Breast epithelium (tissue), 4 donors: ENCODE measurements at regions not wholly inside any gene's neighbourhood (a gene's known extent, or its start where the extent isn't known, plus 50 kb on each side); places are given as distances from the start of the nearest gene placed in this dataset.

Source experiments
- DNase-seq, 2 donors: peaks; one replicate each; pipeline ENCODE4 v3.0.0-alpha.2; 2019; ENCODE audit warnings: low spot score in 2 of 2
- H3K27ac ChIP-seq, 2 donors: fragments of 200-600 bp; sonication (generic) in 1 of 2; one replicate each; pipeline ENCODE4 v1.5.1; 2016 to 2019; ENCODE audit warnings: mild to moderate bottlenecking in 1 of 2
- H3K27me3 ChIP-seq, 2 donors: fragments of 200-600 bp; sonication (generic) in 1 of 2; one replicate each; pipeline versions ENCODE4 v1.5.1 to v1.6.0; 2017 to 2019; ENCODE audit warnings: control low read depth in 1 of 2, mild to moderate bottlenecking in 1 of 2
- H3K36me3 ChIP-seq: fragments of 200-600 bp; one replicate; pipeline ENCODE4 v1.5.1; 2019
- H3K4me1 ChIP-seq, 2 donors: fragments of 200-600 bp; sonication (generic); one replicate each; pipeline ENCODE4 v1.5.1; 2016 to 2019; ENCODE audit warnings: control low read depth in 1 of 2
- H3K4me3 ChIP-seq, 3 donors: fragments of 200-600 bp; sonication (generic); 1 replicate in 2 of 3; 2 replicates in 1 of 3; pipeline ENCODE4 v1.5.1; 2016 to 2019; ENCODE audit warnings: mild to moderate bottlenecking in 3 of 3, moderate library complexity in 2 of 3
- H3K9me3 ChIP-seq, 2 donors: fragments of 200-600 bp; sonication (generic) in 1 of 2; one replicate each; pipeline ENCODE4 v1.5.1; 2016 to 2019; ENCODE audit warnings: control low read depth in 1 of 2
- CTCF ChIP-seq, 3 donors: fragments of 450-650 bp; IDR thresholded peaks; one replicate each; pipeline ENCODE4 v1.5.1; 2016 to 2017; ENCODE audit warnings: antibody characterized with exemption in 3 of 3, mild to moderate bottlenecking in 3 of 3, moderate library complexity in 3 of 3
- POLR2A ChIP-seq: fragments of 450-650 bp; IDR thresholded peaks from one replicate; pipeline ENCODE4 v1.6.1; 2016; ENCODE audit warnings: antibody characterized with exemption, mild to moderate bottlenecking, moderate library complexity
- POLR2AphosphoS5 ChIP-seq, 3 donors: sonication (generic); formaldehyde crosslinking; IDR thresholded peaks; one replicate each; pipeline ENCODE4 v1.6.1; 2017; ENCODE audit warnings: antibody characterized with exemption in 3 of 3
- intact Hi-C: fragments of 100-400 bp; cut with DNase I; formaldehyde crosslinking; loops from one replicate; pipeline ENCODE4 v1.15.1; 2023; ENCODE audit warnings: low total_unique reads

- peaks cover 0 to 1% of the 10 kb centered on the region in 2 donors for H3K9me3 ChIP-seq
- no peaks in the 10 kb centered on the region for H3K4me1 ChIP-seq
- no peak for DNase-seq
- H3K27me3 ChIP-seq, result no peaks in the 10 kb centered on the region
- TF ChIP-seq CTCF (IDR thresholded peaks at IDR 0.05), result no peak
- TF ChIP-seq POLR2AphosphoS5 (IDR thresholded peaks at IDR 0.05), result no peak
- no peak for TF ChIP-seq POLR2A
- H3K36me3 ChIP-seq, result no peaks in the 10 kb centered on the region
- no peak overlapping the region for H3K4me3 ChIP-seq
- H3K27ac ChIP-seq, result no peak overlapping the region
- intact Hi-C loops, result no loop called here
Observed at GRCh38 chr3:63089007-63089750, 188.9 kb upstream of the SYNPR start.

GRCh38 chr3:63089751-63090132 is 188.4 kb upstream of the SYNPR start:
- Histone ChIP-seq H3K4me1 (no peaks in the 10 kb centered on the region), H3K27ac (no peak overlapping the region), H3K27me3 (no peaks in the 10 kb centered on the region), H3K4me3 (no peak overlapping the region), H3K9me3 (no peaks in the 10 kb centered on the region), H3K36me3 (no peaks in the 10 kb centered on the region)
- intact Hi-C loops, result no loop called here
- no peak for DNase-seq
- no peak for TF ChIP-seq CTCF (IDR thresholded peaks at IDR 0.05)
- no peak for TF ChIP-seq POLR2A
- no peak for TF ChIP-seq POLR2AphosphoS5 (IDR thresholded peaks at IDR 0.05)

GRCh38 chr3:63090656-63091055 is 187.5 kb upstream of the SYNPR start:
- H3K27ac ChIP-seq, result no peak overlapping the region
- no peaks in the 10 kb centered on the region for H3K27me3 ChIP-seq
- H3K4me3 ChIP-seq, result no peak overlapping the region
- no peaks in the 10 kb centered on the region for H3K9me3 ChIP-seq
- H3K36me3 ChIP-seq, result no peaks in the 10 kb centered on the region
- no peaks in the 10 kb centered on the region for H3K4me1 ChIP-seq
- TF ChIP-seq CTCF (IDR thresholded peaks at IDR 0.05), result no peak
- TF ChIP-seq POLR2A, result no peak
- no peak for TF ChIP-seq POLR2AphosphoS5 (IDR thresholded peaks at IDR 0.05)
- intact Hi-C loops, result no loop called here
- DNase-seq, result no peak

GRCh38 chr3:63092515-63092914 is 185.6 kb upstream of the SYNPR start:
- no peak for TF ChIP-seq CTCF (IDR thresholded peaks at IDR 0.05)
- TF ChIP-seq POLR2AphosphoS5 (IDR thresholded peaks at IDR 0.05), result no peak
- TF ChIP-seq POLR2A, result no peak
- no peak overlapping the region for H3K4me3 ChIP-seq
- H3K9me3 ChIP-seq, result no peaks in the 10 kb centered on the region
- no peak for DNase-seq
- H3K4me1 ChIP-seq, result no peaks in the 10 kb centered on the region
- intact Hi-C loops, result no loop called here
- no peaks in the 10 kb centered on the region for H3K27me3 ChIP-seq
- H3K36me3 ChIP-seq, result no peaks in the 10 kb centered on the region
- no peak overlapping the region for H3K27ac ChIP-seq

GRCh38 chr3:63094642-63095408 is 183.3 kb upstream of the SYNPR start:
- Histone ChIP-seq H3K9me3 (no peaks in the 10 kb centered on the region), H3K27ac (no peak overlapping the region), H3K4me1 (no peaks in the 10 kb centered on the region), H3K36me3 (no peaks in the 10 kb centered on the region), H3K27me3 (no peaks in the 10 kb centered on the region), H3K4me3 (no peak overlapping the region)
- TF ChIP-seq POLR2A, result no peak
- no peak for TF ChIP-seq POLR2AphosphoS5 (IDR thresholded peaks at IDR 0.05)
- no peak for TF ChIP-seq CTCF (IDR thresholded peaks at IDR 0.05)
- intact Hi-C loops, result no loop called here
- DNase-seq, result no peak
